Upper lobe of left lung (tissue), 4 donors: ENCODE measurements at regions not wholly inside any gene's neighbourhood (a gene's known extent, or its start where the extent isn't known, plus 50 kb on each side); places are given as distances from the start of the nearest gene placed in this dataset.

Experiments
- EP300 ChIP-seq, 4 donors: sonication (generic); formaldehyde crosslinking; IDR thresholded peaks; one replicate each; pipeline ENCODE4 v1.5.1; 2017; ENCODE audit warnings: antibody characterized with exemption in 4 of 4, control low read depth in 2 of 4
- POLR2A ChIP-seq, 4 donors: fragments of 450-650 bp; IDR thresholded peaks; one replicate each; pipeline ENCODE4 v1.5.1; 2016 to 2017; ENCODE audit warnings: antibody characterized with exemption in 4 of 4, mild to moderate bottlenecking in 2 of 4
- POLR2AphosphoS5 ChIP-seq, 2 donors: sonication (generic); formaldehyde crosslinking; IDR thresholded peaks; one replicate each; pipeline ENCODE4 v1.5.1; 2017; ENCODE audit warnings: antibody characterized with exemption in 2 of 2
- TF ChIP-seq, protein P1 (sequence below), 6 experiments: fragments of 450-650 bp in 4 of 6; fragments of 200-600 bp in 2 of 6; sonication (generic) in 2 of 6; IDR thresholded peaks; one replicate each; pipeline ENCODE4 v1.5.1; 2016 to 2019; ENCODE audit warnings: antibody characterized with exemption in 6 of 6

DNA sequence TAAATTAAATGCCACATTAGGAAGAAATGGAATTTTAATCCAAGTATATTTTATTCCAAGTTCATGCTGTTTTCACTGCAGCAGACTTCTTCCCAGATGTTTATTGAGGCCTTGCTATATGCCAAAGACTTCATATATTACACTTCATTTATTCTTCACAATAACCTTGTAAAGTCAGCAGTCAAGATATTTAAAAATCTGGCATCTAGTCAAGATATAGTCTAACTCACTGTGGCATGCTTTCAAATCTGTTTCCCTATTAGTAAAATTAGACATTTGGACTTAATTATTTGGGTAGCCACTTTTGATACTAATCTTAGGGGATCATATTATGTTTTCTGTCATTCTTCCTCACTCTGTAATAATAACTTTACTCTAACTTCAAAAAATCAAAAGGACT, 81.5 kb upstream of the VGLL3 start:
- TF ChIP-seq, protein P1, sequence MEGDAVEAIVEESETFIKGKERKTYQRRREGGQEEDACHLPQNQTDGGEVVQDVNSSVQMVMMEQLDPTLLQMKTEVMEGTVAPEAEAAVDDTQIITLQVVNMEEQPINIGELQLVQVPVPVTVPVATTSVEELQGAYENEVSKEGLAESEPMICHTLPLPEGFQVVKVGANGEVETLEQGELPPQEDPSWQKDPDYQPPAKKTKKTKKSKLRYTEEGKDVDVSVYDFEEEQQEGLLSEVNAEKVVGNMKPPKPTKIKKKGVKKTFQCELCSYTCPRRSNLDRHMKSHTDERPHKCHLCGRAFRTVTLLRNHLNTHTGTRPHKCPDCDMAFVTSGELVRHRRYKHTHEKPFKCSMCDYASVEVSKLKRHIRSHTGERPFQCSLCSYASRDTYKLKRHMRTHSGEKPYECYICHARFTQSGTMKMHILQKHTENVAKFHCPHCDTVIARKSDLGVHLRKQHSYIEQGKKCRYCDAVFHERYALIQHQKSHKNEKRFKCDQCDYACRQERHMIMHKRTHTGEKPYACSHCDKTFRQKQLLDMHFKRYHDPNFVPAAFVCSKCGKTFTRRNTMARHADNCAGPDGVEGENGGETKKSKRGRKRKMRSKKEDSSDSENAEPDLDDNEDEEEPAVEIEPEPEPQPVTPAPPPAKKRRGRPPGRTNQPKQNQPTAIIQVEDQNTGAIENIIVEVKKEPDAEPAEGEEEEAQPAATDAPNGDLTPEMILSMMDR (IDR thresholded peaks at IDR 0.05) = no peak
- TF ChIP-seq POLR2A (IDR thresholded peaks at IDR 0.05) (no peak), EP300 (IDR thresholded peaks at IDR 0.05) (no peak), POLR2AphosphoS5 (IDR thresholded peaks at IDR 0.05) (no peak)
